Activated CD8-positive, alpha-beta T cell treated with anti-CD3 and anti-CD28 coated beads for 36 hours (primary cell): ENCODE measurements at regions not wholly inside any gene's neighbourhood (a gene's known extent, or its start where the extent isn't known, plus 50 kb on each side); places are given as distances from the start of the nearest gene placed in this dataset.

Experiments
- ATAC-seq: fragments of 200-7000 bp; cut with Tn5 transposase; one replicate; pipeline ENCODE4 v1.10.0; 2021; ENCODE audit warnings: mild to moderate bottlenecking, moderate library complexity
- CTCF ChIA-PET: fragments of 350-600 bp; sonication (Branson Sonifier 250); formaldehyde crosslinking; loops from one replicate; lab custom pipeline; 2021; ENCODE audit warnings: antibody characterized with exemption; lab: Charles Lee
- POLR2A ChIA-PET: fragments of 350-600 bp; sonication (Branson Sonifier 250); formaldehyde crosslinking; loops from one replicate; lab custom pipeline; 2021; ENCODE audit warnings: antibody characterized with exemption; lab: Charles Lee
- DNase-seq: peaks from one replicate; pipeline ENCODE4 v3.0.0-alpha.2; 2020
- H3K27ac Mint-ChIP-seq: one replicate; pipeline ENCODE4 v1.8.0; 2021; ENCODE audit warnings: mild to moderate bottlenecking, mixed read lengths
- H3K27me3 Mint-ChIP-seq: one replicate; pipeline ENCODE4 v1.8.0; 2021; ENCODE audit warnings: mixed read lengths
- H3K36me3 Mint-ChIP-seq: one replicate; pipeline ENCODE4 v1.8.0; 2021; ENCODE audit warnings: low read depth, mixed read lengths
- H3K4me1 Mint-ChIP-seq: one replicate; pipeline ENCODE4 v1.8.0; 2021; ENCODE audit warnings: low read depth, mixed read lengths
- H3K4me3 Mint-ChIP-seq: one replicate; pipeline ENCODE4 v1.8.0; 2021; ENCODE audit warnings: mild to moderate bottlenecking, moderate library complexity, mixed read lengths
- H3K9me3 Mint-ChIP-seq: one replicate; pipeline ENCODE4 v1.8.0; 2021; ENCODE audit warnings: mixed read lengths
- CTCF ChIP-seq: fragments of 200-600 bp; IDR thresholded peaks from one replicate; pipeline ENCODE4 v1.8.0; 2022; ENCODE audit warnings: antibody characterized with exemption, mild to moderate bottlenecking
- intact Hi-C: fragments of 100-400 bp; cut with micrococcal nuclease; formaldehyde crosslinking; loops from one replicate; pipeline ENCODE4 v1.10.0; 2022

- H3K4me3 Mint-ChIP-seq, result no peak overlapping the region
- intact Hi-C loops, result no loop called here
- no peak overlapping the region for H3K27ac Mint-ChIP-seq
- H3K36me3 Mint-ChIP-seq, result no peaks in the 10 kb centered on the region
- peaks cover 25% of the 10 kb centered on the region for H3K27me3 Mint-ChIP-seq
- no peak for DNase-seq
- H3K4me1 Mint-ChIP-seq, result no peaks in the 10 kb centered on the region
- POLR2A ChIA-PET, result no interaction called here
- CTCF ChIA-PET, result no interaction called here
- ATAC-seq, result no peak
- no peak for TF ChIP-seq CTCF
- H3K9me3 Mint-ChIP-seq, result peaks cover 3% of the 10 kb centered on the region
Measured at GRCh38 chr22:27370987-27371386, 430.6 kb downstream of the MN1 start.

DNA sequence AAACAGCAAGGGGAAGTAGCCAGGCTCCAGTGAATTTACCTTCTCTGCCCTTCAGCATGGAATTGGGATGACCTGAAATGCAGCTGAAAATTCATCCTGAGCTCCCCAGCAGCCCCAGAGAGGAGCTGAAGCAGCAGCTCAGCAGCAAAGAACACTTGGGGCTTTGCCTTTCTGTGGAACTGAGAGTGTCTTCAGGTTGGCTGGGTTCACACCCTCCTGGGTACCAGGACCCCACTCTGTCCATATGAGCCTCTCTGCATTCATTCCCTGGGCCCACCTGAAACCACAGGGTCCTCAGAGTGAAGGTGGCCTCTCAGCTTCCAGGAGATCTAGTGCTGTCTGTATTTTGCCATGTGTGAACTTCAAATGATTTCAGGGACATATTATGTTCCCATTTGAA, 429.2 kb downstream of the MN1 start:
- CTCF ChIA-PET, result no interaction called here
- H3K9me3 Mint-ChIP-seq, result peaks cover 3% of the 10 kb centered on the region
- H3K4me3 Mint-ChIP-seq, result no peak overlapping the region
- no peaks in the 10 kb centered on the region for H3K4me1 Mint-ChIP-seq
- POLR2A ChIA-PET, result no interaction called here
- peaks cover 23% of the 10 kb centered on the region for H3K27me3 Mint-ChIP-seq
- no peak for TF ChIP-seq CTCF
- H3K36me3 Mint-ChIP-seq, result no peaks in the 10 kb centered on the region
- H3K27ac Mint-ChIP-seq, result no peak overlapping the region
- no peak for DNase-seq
- ATAC-seq, result no peak
- intact Hi-C loops, result no loop called here

DNA sequence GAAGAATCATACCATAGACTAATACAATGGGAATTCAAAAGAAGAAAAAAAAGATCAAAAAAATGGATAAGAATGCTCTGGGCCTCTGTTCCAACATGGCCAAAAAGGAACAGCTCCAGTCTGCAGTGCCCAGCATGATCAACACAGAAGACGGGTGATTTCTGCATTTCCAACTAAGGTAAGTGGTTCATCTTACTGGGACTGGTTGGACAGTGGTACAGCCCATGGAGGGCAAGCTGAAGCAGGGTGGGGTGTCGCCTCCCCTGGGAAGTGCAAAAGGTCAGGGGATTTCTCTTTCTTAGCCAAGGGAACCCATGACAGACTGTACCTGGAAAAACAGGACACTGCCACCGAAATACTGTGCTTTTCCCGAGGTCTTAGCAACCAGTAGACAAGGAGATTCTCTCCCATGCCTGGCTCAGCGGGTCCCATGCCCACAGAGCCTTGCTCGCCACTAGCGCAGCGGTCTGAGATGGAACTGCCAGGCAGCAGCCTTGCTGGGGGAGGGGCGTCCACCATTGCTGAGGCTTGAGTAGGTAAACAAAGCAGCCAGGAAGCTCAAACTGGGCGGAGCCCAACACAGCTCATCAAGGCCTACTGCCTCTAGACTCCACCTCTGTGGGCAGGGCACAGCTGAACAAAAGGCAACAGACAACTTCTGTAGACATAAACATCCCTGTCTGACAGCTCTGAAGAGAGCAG, 428.4 kb downstream of the MN1 start:
- intact Hi-C loops, result no loop called here
- TF ChIP-seq CTCF, result no peak
- ChIA-PET CTCF (no interaction called here), POLR2A (no interaction called here)
- Mint-ChIP-seq H3K36me3 (no peaks in the 10 kb centered on the region), H3K9me3 (peaks cover 3% of the 10 kb centered on the region), H3K4me3 (no peak overlapping the region), H3K27me3 (peaks cover 20% of the 10 kb centered on the region), H3K4me1 (no peaks in the 10 kb centered on the region), H3K27ac (no peak overlapping the region)
- DNase-seq (no peak), ATAC-seq (no peak)

DNA sequence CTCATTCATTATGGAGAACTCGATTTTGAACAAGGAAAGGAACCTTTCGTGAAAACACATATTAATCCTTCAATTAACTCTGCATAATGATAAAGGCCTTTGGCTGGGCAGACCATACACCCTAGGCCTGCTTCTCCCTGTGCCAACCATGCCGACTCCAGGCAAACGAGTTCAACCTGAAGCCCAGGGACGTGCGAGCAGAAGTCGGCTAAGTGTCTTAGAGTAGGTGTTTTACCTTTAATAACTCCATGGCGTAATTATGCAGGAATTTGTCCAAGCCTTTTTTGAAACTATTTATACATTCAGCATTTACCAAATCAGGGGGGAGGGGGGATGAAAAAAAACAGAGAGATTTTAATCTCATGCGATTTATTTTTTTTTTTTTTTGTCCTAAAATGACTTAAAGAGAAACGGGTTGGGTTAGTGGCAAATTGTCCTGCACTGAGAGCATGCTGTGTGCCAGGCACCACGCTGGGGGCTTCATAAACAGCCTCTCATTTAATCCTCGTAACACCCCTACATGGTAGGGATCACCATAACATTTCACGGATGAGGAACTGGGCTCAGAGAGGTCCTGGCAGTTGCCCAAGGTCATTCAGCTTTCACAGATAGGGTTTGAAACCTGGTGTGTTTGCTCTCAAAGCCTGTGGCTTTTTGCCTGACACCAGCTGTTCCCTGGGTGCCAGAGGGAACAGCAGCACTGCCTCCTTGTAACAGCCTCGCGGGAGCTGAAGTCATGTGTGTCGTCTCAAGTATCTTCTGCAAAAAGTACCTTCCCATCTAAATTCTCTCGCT, 423.9 kb downstream of the MN1 start:
- TF ChIP-seq CTCF, result no peak
- H3K9me3 Mint-ChIP-seq, result peaks cover 3% of the 10 kb centered on the region
- no peak overlapping the region for H3K27ac Mint-ChIP-seq
- CTCF ChIA-PET, result no interaction called here
- POLR2A ChIA-PET, result no interaction called here
- H3K4me3 Mint-ChIP-seq, result no peak overlapping the region
- no peaks in the 10 kb centered on the region for H3K36me3 Mint-ChIP-seq
- no peaks in the 10 kb centered on the region for H3K4me1 Mint-ChIP-seq
- ATAC-seq, result no peak
- peaks cover 8% of the 10 kb centered on the region for H3K27me3 Mint-ChIP-seq
- intact Hi-C loops, result no loop called here
- DNase-seq, result no peak

DNA sequence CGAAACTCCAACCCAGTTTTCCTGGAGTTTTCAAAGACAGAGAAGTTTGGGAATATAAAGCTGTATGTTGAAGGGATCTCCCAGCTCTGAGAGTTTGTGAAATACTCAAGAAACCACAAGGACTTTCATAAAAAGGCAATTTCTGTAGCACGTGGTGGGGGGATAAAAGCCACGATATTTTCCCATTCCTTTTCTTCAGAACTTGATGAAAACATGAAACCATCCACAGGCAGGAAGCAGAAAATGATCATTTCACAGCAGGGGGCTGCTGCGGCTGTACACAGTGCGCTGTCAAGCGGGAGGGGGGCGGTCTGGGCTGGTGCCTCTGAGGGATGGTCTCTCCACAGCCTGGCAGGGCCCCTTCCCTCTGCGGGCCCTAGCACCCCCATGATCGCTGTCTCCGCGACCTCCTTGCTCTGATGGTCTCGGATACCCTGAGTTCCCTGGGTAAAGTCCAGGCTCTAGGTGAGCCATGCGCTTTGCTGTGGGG, 423.2 kb downstream of the MN1 start:
- DNase-seq (no peak), ATAC-seq (no peak)
- no peak for TF ChIP-seq CTCF

More for the DNA sequence above, 423.2 kb downstream of the MN1 start:
- Mint-ChIP-seq H3K9me3 (peaks cover 3% of the 10 kb centered on the region), H3K36me3 (no peaks in the 10 kb centered on the region), H3K4me3 (no peak overlapping the region), H3K4me1 (no peaks in the 10 kb centered on the region), H3K27ac (no peak overlapping the region), H3K27me3 (peaks cover 7% of the 10 kb centered on the region)
- ChIA-PET CTCF (no interaction called here), POLR2A (no interaction called here)
- intact Hi-C loops, result no loop called here
